ENCODE measurements at regions not wholly inside any gene's neighbourhood (a gene's known extent, or its start where the extent isn't known, plus 50 kb on each side); places are given as distances from the start of the nearest gene placed in this dataset.
A peak's percentile ranks its signal among the peaks of the same experiment; 100 is the strongest.

DNA sequence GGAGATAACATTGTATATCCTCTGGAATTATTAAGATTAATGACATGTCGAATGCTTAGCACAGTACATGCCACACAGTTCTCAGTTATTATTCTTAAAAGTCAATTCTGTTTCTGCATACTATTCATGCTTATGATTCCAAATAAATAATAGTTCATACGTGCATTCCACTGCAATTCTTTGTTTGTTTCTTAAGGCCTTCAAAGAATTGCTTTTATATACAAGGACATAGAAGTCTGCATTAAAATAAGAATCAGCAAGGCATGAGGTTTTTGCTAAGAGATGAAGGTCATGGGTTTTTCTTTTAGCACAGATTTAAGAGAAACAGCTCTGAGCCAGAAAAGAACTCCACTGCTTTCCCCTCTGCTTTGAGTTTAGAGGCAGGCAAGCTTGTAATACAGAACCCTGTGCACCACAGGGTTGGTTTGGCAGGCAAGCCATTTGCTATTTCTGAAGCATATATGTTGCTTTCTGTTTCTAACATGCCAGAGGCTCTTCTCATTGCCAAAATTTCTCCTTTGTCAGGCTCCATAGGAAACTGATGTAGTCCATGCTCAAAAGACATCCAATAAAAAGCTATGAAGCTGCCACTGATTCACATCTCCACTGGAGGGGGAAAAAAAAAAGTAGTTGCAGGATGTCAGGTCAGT is 420.6 kb upstream of the TYRP1 start:
- Histone ChIP-seq H3K27ac (no peak overlapping the region), H3K36me3 (no peaks in the 10 kb centered on the region), H3K4me1 (ENCODE audit: low read depth) (peaks cover 12% of the 10 kb centered on the region), H3K9me3 (ENCODE audit: low read depth) (no peaks in the 10 kb centered on the region), H3K4me3 (no peak overlapping the region), H3K27me3 (no peaks in the 10 kb centered on the region)
- TF ChIP-seq, protein P1, sequence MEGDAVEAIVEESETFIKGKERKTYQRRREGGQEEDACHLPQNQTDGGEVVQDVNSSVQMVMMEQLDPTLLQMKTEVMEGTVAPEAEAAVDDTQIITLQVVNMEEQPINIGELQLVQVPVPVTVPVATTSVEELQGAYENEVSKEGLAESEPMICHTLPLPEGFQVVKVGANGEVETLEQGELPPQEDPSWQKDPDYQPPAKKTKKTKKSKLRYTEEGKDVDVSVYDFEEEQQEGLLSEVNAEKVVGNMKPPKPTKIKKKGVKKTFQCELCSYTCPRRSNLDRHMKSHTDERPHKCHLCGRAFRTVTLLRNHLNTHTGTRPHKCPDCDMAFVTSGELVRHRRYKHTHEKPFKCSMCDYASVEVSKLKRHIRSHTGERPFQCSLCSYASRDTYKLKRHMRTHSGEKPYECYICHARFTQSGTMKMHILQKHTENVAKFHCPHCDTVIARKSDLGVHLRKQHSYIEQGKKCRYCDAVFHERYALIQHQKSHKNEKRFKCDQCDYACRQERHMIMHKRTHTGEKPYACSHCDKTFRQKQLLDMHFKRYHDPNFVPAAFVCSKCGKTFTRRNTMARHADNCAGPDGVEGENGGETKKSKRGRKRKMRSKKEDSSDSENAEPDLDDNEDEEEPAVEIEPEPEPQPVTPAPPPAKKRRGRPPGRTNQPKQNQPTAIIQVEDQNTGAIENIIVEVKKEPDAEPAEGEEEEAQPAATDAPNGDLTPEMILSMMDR (IDR thresholded peaks at IDR 0.05; ENCODE audit: low read depth, low read length) = no peak
- DNase-seq (ENCODE audit: low read depth in 1 of 2, low spot score in 1 of 2) = peak in 1 of 2 donors; percentile 9

DNA sequence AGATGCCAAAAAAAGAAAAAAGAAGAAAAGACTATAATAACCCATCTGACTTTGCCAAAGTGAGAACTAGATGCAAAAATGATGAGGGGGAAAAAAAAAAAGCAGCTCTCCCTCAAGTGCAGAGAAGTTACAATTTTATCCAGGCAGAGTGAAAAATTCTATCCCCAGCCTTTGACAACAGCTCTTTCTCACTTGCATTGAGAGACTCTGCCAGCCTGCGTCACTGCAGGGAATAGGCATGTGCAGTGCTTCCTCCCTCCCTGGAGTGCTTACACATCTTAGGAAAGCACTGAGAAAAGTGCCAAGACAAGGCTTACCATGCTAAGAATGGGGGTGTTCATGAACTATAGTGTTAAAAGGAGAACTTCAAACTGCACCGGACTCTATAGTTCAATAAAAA is 418.6 kb upstream of the TYRP1 start:
- no peaks in the 10 kb centered on the region for H3K27me3 ChIP-seq
- no peaks in the 10 kb centered on the region for H3K36me3 ChIP-seq
- no peak overlapping the region for H3K4me3 ChIP-seq
- no peaks in the 10 kb centered on the region for H3K9me3 ChIP-seq (ENCODE audit: low read depth)
- peak in 1 of 2 donors; percentile 42 for DNase-seq (ENCODE audit: low read depth in 1 of 2, low spot score in 1 of 2)
- H3K27ac ChIP-seq = no peak overlapping the region
- TF ChIP-seq, protein P1 (IDR thresholded peaks at IDR 0.05; ENCODE audit: low read depth, low read length) = no peak
- H3K4me1 ChIP-seq (ENCODE audit: low read depth) = peaks cover 6% of the 10 kb centered on the region

DNA sequence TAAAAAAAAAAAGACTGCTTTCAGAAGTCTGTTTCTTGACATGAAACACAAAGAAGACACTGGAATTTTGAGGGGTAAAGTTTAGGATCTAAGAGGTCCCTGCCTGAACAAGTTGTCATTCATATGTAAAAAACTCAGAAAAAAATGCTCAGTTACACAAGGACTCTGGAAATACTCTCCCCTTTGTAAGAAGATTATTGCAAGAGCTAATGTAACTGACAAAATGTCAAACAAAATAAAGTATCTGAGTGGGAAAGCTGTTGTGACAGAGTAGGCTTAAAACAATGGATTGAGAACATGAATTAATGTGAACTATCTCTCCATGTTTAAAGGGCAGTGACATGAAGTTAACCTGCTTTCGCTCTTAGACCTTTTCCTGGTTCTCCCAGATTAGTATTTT is 416.7 kb upstream of the TYRP1 start:
- no peak for DNase-seq (ENCODE audit: low read depth in 1 of 2, low spot score in 1 of 2)
- Histone ChIP-seq H3K4me1 (ENCODE audit: low read depth) (peaks cover 6% of the 10 kb centered on the region), H3K36me3 (no peaks in the 10 kb centered on the region), H3K9me3 (ENCODE audit: low read depth) (no peaks in the 10 kb centered on the region), H3K4me3 (no peak overlapping the region), H3K27me3 (no peaks in the 10 kb centered on the region), H3K27ac (no peak overlapping the region)
- TF ChIP-seq, protein P1 (IDR thresholded peaks at IDR 0.05; ENCODE audit: low read depth, low read length) = no peak

DNA sequence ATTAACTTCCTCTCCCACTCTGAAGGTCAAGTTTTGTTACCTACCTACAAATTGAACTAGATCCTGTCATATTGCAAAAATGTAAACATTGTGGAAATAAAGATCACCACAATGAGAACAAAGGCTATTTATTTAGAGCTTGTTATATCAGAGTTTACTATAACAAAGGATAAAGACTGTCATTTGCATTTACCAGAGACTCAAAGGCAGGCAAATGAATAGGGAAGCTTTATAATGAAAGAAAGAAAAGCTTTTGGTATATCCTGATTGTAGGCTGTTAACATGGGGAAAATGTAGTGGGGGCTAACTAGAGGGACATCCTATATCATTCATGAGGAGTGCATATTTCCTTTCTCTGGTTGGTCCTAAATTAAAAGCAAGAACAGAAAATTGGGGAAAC is 403.5 kb upstream of the TYRP1 start:
- H3K36me3 ChIP-seq = no peaks in the 10 kb centered on the region
- H3K4me3 ChIP-seq = no peak overlapping the region
- DNase-seq (ENCODE audit: low read depth in 1 of 2, low spot score in 1 of 2) = no peak
- no peaks in the 10 kb centered on the region for H3K9me3 ChIP-seq (ENCODE audit: low read depth)
- TF ChIP-seq, protein P1 (IDR thresholded peaks at IDR 0.05; ENCODE audit: low read depth, low read length) = no peak
- H3K27me3 ChIP-seq = no peaks in the 10 kb centered on the region
- no peaks in the 10 kb centered on the region for H3K4me1 ChIP-seq (ENCODE audit: low read depth)
- H3K27ac ChIP-seq = no peak overlapping the region

DNA sequence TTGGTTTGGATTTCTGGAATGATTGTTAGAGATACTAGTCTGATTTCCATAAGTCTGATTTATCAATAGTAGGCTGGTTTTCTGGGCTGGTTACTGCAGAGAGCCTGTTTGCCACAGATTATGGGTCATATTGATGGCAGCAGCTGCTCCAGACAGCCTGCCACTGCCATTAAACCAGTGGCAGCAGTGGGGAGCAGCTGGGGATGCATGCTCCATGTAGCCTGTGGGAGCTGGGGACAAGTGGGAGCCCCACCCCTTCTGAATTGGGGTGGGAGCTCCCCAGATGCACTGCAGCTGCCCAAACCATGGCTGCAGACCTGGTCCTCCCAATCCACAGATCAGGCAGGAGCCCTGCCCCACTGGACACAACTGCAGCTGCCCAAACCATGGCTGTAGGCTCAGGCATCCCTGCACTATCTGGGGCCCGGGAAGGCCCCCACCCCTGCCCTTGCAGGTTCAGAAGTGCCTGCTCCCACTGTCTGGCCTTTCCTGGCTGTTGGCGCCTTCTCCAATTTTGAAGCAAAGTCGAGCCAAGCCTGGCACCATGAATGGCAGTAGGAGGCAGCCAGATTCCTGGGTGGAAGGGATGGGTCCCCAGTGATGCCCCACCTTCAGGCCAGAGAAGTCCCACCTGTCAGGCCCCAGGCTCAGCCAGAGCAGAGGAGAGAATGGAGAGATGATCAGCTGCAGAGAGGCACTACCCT is 402.9 kb upstream of the TYRP1 start:
- H3K9me3 ChIP-seq (ENCODE audit: low read depth) = no peaks in the 10 kb centered on the region
- no peak for DNase-seq (ENCODE audit: low read depth in 1 of 2, low spot score in 1 of 2)
- H3K4me3 ChIP-seq = no peak overlapping the region
- H3K27ac ChIP-seq = no peak overlapping the region
- H3K27me3 ChIP-seq = no peaks in the 10 kb centered on the region
- H3K36me3 ChIP-seq = no peaks in the 10 kb centered on the region
- H3K4me1 ChIP-seq (ENCODE audit: low read depth) = no peaks in the 10 kb centered on the region
- TF ChIP-seq, protein P1 (IDR thresholded peaks at IDR 0.05; ENCODE audit: low read depth, low read length) = no peak
